ENCODE measurements at regions not wholly inside any gene's neighbourhood (a gene's known extent, or its start where the extent isn't known, plus 50 kb on each side); places are given as distances from the start of the nearest gene placed in this dataset.

- no peak for TF ChIP-seq CTCF (IDR thresholded peaks at IDR 0.05)
- no peak for TF ChIP-seq POLR2A (IDR thresholded peaks at IDR 0.05)
These were observed 562.9 kb upstream of the ADARB2 start for GRCh38 chr10:2300231-2300630.

All from right lobe of liver (tissue), 4 donors.